ENCODE measurements at regions not wholly inside any gene's neighbourhood (a gene's known extent, or its start where the extent isn't known, plus 50 kb on each side); places are given as distances from the start of the nearest gene placed in this dataset.
"Not testable (repeated sequence)": the region's sequence is repeated elsewhere in the genome, so short reads cannot be mapped to it uniquely, and the experiment has no call there.

DNA sequence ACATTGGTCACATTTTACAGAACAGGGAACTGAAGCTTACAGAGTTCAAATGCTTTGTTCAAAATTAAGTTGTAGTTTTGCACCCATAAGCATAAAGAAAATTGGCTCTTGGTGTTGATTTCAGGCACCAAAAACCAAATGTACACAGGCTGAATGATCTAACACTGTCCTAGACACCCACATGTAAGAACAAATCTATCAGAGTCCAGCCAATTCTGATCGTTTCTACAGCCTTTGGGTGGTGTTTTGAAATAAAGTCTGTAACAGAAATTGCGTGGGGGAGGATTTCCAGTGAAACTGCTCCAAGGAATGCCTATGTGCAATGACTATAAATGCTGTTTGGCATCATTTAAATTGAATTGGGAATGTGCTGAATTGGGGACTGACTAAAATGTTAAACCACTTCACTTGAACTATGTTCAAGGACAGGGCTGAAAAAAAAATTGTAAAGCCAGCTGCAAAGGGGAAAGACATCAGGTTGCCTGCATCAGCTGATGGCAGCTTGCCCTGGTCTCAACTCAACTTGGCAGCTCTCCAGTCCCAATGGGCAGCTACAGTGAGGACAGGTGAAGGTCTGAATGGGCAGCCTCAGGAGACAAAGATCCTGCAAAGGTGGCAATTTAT is 92.2 kb upstream of the TRPC7 start:
- TF ChIP-seq EZH2 (IDR thresholded peaks at IDR 0.05) (no peak), POLR2AphosphoS5 (IDR thresholded peaks at IDR 0.05; ENCODE audit: borderline replicate concordance, low read depth, low read length) (no peak), FOXP2 (optimal IDR thresholded peaks at IDR 0.05; ENCODE audit: control extremely low read depth, extremely low read length, insufficient read depth) (no peak)
- no peaks in the 10 kb centered on the region for H3K36me3 ChIP-seq (ENCODE audit: insufficient read depth, low read length)
- no peak overlapping the region for H3K27ac ChIP-seq
- no peak overlapping the region for H3K4me3 ChIP-seq
- H3K9me3 ChIP-seq (ENCODE audit: low read depth, low read length), result no peaks in the 10 kb centered on the region
- DNase-seq (ENCODE audit: low read depth, low spot score), result no peak
- no peak overlapping the region for H3K9ac ChIP-seq (ENCODE audit: insufficient read length)

- H3K27ac ChIP-seq, result no peak overlapping the region
- TF ChIP-seq FOXP2 (optimal IDR thresholded peaks at IDR 0.05; ENCODE audit: control extremely low read depth, extremely low read length, insufficient read depth) (no peak), POLR2AphosphoS5 (IDR thresholded peaks at IDR 0.05; ENCODE audit: borderline replicate concordance, low read depth, low read length) (no peak), EZH2 (IDR thresholded peaks at IDR 0.05) (no peak)
- H3K9me3 ChIP-seq (ENCODE audit: low read depth, low read length), result no peaks in the 10 kb centered on the region
- no peak overlapping the region for H3K9ac ChIP-seq (ENCODE audit: insufficient read length)
- no peaks in the 10 kb centered on the region for H3K36me3 ChIP-seq (ENCODE audit: insufficient read depth, low read length)
- no peak overlapping the region for H3K4me3 ChIP-seq
- DNase-seq (ENCODE audit: low read depth, low spot score), result no peak
These were observed 90.1 kb upstream of the TRPC7 start for GRCh38 chr5:136455409-136455808.

GRCh38 chr5:136453986-136454758 is 88.8 kb upstream of the TRPC7 start:
- no peak for TF ChIP-seq EZH2 (IDR thresholded peaks at IDR 0.05)
- Histone ChIP-seq H3K9ac (ENCODE audit: insufficient read length) (no peak overlapping the region), H3K27ac (no peak overlapping the region), H3K9me3 (ENCODE audit: low read depth, low read length) (no peaks in the 10 kb centered on the region), H3K4me3 (no peak overlapping the region), H3K36me3 (ENCODE audit: insufficient read depth, low read length) (no peaks in the 10 kb centered on the region)
- DNase-seq (ENCODE audit: low read depth, low spot score), result no peak

DNA sequence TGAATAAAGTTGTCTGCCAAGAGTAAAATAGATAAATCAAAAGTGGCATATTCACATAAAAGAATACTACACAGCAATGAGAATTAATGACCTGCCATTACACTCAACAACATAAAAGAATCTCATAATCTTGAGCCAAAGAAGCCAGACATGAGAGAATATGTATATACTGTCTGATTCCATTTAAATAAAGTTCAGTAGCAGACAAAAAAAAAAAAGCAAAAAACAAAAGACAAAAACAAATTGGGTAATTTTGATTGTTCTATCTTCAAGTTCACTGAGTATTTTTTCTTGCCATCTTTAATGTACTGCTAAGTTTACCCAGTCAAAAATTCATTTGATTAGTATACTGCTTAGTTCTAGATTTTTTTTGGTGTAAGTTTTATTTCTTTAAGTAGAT is 87.9 kb upstream of the TRPC7 start:
- DNase-seq (ENCODE audit: low read depth, low spot score), result no peak

DNA sequence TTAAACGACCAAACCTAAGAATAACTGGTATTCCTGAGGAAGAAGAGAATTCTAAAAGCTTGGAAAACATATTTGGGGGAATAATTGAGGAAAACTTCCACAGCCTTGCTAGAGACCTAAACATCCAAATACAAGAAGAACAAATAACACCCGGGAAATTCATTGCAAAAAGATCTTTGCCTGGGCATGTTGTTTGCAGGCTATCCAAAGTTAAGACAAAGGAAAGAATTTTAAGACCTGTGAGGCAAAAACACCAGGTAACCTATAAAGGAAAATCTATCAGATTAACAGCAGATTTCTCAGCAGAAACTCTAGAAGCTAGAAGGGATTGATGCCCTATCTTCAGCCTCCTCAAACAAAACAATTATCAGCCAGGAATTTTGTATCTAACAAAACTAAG is 82.2 kb upstream of the TRPC7 start:
- not testable (repeated sequence) for H3K4me3 ChIP-seq; H3K9ac ChIP-seq (ENCODE audit: insufficient read length); H3K27ac ChIP-seq; H3K9me3 ChIP-seq (ENCODE audit: low read depth, low read length); H3K36me3 ChIP-seq (ENCODE audit: insufficient read depth, low read length); DNase-seq (ENCODE audit: low read depth, low spot score)

More for the DNA sequence above, 87.9 kb upstream of the TRPC7 start:
- H3K9me3 ChIP-seq (ENCODE audit: low read depth, low read length), result no peaks in the 10 kb centered on the region
- TF ChIP-seq POLR2AphosphoS5 (IDR thresholded peaks at IDR 0.05; ENCODE audit: borderline replicate concordance, low read depth, low read length) (no peak), EZH2 (IDR thresholded peaks at IDR 0.05) (no peak), FOXP2 (optimal IDR thresholded peaks at IDR 0.05; ENCODE audit: control extremely low read depth, extremely low read length, insufficient read depth) (no peak)
- no peak overlapping the region for H3K9ac ChIP-seq (ENCODE audit: insufficient read length)
- no peak overlapping the region for H3K4me3 ChIP-seq
- H3K36me3 ChIP-seq (ENCODE audit: insufficient read depth, low read length), result no peaks in the 10 kb centered on the region
- no peak overlapping the region for H3K27ac ChIP-seq

- no peak for TF ChIP-seq EZH2 (IDR thresholded peaks at IDR 0.05)
- TF ChIP-seq POLR2AphosphoS5 (IDR thresholded peaks at IDR 0.05; ENCODE audit: borderline replicate concordance, low read depth, low read length), result no peak
- no peak for TF ChIP-seq FOXP2 (optimal IDR thresholded peaks at IDR 0.05; ENCODE audit: control extremely low read depth, extremely low read length, insufficient read depth)
- Histone ChIP-seq H3K36me3 (ENCODE audit: insufficient read depth, low read length) (no peaks in the 10 kb centered on the region), H3K9ac (ENCODE audit: insufficient read length) (no peak overlapping the region), H3K4me3 (no peak overlapping the region), H3K27ac (no peak overlapping the region), H3K9me3 (ENCODE audit: low read depth, low read length) (no peaks in the 10 kb centered on the region)
- no peak for DNase-seq (ENCODE audit: low read depth, low spot score)
These were observed 81.2 kb upstream of the TRPC7 start for GRCh38 chr5:136446565-136446964.

GRCh38 chr5:136444099-136444498 is 78.8 kb upstream of the TRPC7 start:
- not testable (repeated sequence) for H3K9me3 ChIP-seq (ENCODE audit: low read depth, low read length); H3K27ac ChIP-seq; H3K36me3 ChIP-seq (ENCODE audit: insufficient read depth, low read length); DNase-seq (ENCODE audit: low read depth, low spot score); H3K9ac ChIP-seq (ENCODE audit: insufficient read length); H3K4me3 ChIP-seq

GRCh38 chr5:136439367-136439766 is 74.0 kb upstream of the TRPC7 start:
- Histone ChIP-seq H3K27ac (no peak overlapping the region), H3K36me3 (ENCODE audit: insufficient read depth, low read length) (no peaks in the 10 kb centered on the region), H3K9me3 (ENCODE audit: low read depth, low read length) (no peaks in the 10 kb centered on the region), H3K9ac (ENCODE audit: insufficient read length) (no peak overlapping the region), H3K4me3 (no peak overlapping the region)
- no peak for DNase-seq (ENCODE audit: low read depth, low spot score)
- TF ChIP-seq POLR2AphosphoS5 (IDR thresholded peaks at IDR 0.05; ENCODE audit: borderline replicate concordance, low read depth, low read length) (no peak), FOXP2 (optimal IDR thresholded peaks at IDR 0.05; ENCODE audit: control extremely low read depth, extremely low read length, insufficient read depth) (no peak), EZH2 (IDR thresholded peaks at IDR 0.05) (no peak)

DNA sequence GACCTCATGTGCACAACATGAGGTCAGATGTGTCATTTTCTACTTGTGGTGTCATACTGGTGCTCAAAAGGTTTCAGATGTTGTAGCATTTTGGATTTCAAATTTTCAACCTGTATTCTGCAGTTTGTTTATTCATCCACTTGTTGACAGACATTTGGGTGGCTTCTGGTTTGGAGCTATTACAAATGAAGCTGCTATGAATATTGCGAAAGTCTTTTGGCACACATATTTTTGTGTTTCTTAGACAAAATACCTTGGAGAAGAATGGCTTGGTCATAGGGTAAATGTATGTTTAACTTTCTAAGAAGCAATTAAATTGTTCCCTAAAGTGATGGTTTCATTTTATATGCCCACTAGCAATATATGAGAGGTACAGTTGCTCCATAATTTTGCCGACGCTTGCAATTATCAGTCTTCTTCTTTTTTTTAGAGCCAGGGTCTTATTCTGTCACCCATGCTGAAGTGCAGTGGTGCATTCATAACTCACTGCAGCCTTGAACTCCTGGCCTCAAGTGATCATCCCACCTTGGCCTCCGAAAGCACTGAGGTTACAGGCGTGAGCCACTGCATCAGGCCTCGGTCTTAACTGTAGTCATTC is 70.7 kb upstream of the TRPC7 start:
- H3K9me3 ChIP-seq (ENCODE audit: low read depth, low read length), result no peaks in the 10 kb centered on the region
- no peak overlapping the region for H3K27ac ChIP-seq
- TF ChIP-seq FOXP2 (optimal IDR thresholded peaks at IDR 0.05; ENCODE audit: control extremely low read depth, extremely low read length, insufficient read depth) (no peak), EZH2 (IDR thresholded peaks at IDR 0.05) (no peak), POLR2AphosphoS5 (IDR thresholded peaks at IDR 0.05; ENCODE audit: borderline replicate concordance, low read depth, low read length) (no peak)
- H3K9ac ChIP-seq (ENCODE audit: insufficient read length), result no peak overlapping the region
- DNase-seq (ENCODE audit: low read depth, low spot score), result no peak
- no peak overlapping the region for H3K4me3 ChIP-seq
- H3K36me3 ChIP-seq (ENCODE audit: insufficient read depth, low read length), result no peaks in the 10 kb centered on the region

Data from SK-N-MC (cell line).